Superior temporal gyrus (tissue), 1 donor: ENCODE measurements at regions not wholly inside any gene's neighbourhood (a gene's known extent, or its start where the extent isn't known, plus 50 kb on each side); places are given as distances from the start of the nearest gene placed in this dataset.

ENCODE experiments used
- DNase-seq: peaks from one replicate; pipeline ENCODE4 v3.0.0-alpha.2; 2016; ENCODE audit errors: extremely low spot score

DNA sequence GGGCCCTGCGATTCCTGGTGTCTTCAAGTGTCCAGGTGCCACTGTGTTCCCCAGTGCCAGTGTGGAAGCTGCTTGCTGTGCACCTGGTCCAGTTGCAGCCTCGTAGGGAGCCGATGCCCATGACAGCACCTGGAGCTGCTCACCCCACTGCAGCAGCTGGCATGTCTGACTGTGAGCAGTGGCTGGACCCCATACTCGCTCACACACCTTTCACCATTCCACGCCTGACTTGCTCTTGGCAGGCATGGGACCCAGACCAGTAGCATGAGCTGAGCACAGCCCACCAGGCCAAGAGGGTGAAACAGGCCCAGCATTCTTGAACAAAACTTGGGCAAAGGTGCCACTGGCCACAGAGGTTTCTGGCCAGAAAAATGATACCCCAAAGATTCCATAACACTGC lies 124.5 kb upstream of the THY1 start:
- no peak for DNase-seq

DNA sequence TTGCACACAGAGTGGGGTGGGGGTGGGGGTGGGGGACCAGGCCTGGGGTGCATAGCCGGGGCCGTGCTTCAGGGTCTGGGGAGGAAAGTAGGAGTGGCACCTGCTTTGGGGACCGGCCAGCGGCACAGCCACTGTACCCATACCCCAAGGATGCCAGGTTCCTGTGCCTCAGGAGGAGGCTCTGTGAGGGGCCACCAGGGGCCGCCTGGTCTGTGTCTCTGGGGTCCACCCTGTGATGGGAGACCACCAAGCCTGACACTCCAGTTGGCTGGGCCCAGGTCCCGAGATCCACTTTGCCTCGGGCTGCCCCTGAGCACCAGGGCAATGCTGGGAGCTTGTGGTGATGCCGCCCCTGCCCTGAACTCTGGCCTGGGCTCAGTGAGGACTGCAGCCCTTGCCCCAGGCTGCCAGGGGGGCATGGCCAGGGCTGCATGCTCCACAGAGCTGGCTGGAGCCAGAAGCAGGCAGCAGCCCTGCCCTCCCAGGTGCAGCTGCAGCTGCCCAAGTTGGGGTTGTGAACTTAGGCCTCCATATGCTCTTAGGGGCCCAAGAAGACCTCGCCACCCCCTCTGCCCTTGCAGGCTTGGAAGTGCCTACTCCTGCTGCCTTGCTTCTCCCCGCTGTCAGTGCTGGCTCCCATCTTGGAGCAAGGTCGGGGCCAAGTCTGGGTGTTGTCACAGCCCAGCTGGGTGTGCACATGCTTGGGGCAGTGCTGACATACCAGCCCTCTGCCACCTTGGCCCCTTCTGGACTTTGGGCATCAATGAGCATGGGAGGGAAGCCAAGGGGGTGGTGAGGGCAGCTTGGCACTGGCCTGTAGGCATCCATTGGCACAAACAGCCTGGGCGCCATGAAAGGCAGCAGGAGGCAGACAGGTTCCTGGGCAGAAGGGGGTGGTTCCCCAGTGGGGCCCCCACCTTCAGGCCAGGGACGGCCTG lies 123.3 kb upstream of the THY1 start:
- DNase-seq, result no peak

DNA sequence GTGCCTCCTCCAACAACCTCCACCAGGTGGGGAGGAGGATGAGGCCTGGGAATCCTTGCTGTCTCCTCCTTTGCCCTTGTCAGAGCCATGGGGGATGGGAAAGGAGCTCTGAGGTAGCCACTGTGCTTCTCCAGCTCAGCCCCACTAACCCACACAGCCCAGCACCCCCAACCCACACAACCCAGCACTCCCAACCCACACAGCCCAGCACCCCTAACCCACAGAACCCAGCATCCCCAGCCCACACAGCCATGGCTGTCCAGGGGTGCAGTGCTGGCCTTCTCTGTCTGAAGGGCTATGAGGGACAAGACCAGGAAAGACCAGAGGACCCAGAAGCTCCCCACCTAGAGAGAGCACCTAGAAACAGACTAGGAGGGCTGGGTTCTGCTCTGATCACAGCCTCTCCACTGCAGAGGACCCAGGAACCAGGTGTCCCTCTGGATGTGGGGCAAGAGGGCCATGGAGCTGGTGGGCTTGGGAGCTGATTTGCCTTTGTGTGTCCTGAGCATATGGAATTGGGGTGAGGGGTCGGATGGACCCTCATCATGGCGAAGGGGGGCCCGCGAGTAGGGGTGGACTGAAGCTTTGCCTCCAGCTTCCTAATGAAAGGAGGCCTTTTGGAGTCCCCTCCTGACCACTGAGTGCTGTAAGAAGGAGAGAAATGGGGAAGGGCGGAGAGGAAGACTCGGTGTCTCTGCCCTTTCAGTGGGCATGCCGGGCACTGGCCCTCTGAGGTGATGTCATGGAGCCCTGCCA lies 117.6 kb upstream of the THY1 start:
- no peak for DNase-seq

DNA sequence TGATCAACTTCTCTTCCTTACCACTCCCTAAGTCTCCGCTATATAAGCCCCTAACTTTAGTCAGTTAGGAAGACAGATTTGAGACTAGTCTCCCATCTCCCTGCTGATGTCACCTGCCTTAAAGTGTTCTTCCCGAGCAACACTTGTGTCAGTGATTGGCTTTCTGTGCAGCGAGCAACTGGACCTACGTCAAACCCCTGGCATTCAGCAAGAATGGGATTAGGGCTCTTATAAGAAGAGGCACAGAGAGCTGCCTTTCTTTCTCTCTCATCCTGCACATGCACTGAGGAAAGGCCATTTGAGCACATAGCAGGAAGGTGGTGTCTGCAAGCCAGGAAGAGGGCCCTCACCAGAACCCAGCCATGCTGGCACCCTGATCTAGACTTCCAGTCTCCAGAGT lies 116.6 kb upstream of the THY1 start:
- DNase-seq, result no peak

DNA sequence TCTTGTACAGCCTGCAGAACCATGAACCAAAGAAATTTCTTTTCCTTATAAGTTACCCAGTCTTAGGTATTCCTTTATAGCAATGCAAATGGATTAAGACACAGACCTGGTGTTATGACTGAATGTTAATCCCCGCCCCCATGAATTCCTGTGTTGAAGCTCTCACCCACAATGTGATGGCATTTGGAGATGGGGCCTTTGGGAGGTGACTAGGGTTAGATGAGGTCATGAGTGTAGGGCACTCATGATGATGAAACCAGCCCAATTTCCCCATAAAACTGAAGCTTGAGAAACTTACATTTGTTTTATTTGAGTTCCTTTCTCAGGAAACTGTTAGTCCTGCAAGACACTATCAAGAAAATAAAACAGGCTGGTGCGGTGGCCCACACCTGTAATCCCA lies 115.8 kb upstream of the THY1 start:
- DNase-seq, result no peak

DNA sequence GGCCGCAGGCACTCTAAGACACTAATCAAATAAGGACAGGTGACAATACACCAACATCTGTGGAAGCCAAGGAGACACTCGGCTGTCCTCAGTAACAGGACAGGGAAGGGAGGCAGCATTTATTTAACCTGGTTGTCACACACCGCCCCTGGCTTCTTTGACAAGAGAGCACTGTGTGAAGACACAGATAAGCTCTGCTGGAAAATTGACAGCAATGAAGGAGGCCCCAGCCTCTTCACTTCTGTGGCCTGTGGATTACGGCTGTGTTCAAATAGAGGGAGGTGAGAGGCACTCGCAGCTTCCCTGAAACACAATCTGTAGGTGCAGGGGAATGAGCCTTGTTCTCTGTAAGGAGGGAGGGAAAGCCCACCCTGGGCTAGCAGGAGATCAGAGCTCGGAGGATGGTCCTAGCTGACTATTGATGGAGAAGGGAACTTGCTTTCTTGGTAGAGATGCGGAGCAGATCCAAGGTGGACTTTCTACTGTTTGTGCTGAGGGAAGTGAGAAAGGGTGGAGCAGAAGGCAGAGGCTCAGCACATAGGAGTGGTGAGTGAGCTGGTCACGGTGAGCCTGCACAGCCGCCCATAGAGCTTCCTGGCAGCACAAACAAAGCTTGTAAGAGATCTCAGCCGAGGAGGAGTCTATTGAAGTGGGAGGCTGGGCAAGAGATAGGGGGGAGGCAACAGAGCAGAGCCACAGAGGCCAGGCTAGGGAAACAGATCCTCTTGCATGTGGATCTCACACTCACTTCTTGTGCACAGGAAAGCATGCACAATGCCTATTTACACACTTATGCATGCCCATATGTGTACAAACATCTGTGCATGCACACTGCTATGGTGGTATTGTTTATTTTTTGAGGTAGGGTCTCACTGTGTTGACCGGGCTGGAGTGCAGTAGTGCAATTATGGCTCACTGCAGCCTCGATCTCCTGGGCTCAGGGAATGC lies 114.6 kb upstream of the THY1 start:
- no peak for DNase-seq

DNA sequence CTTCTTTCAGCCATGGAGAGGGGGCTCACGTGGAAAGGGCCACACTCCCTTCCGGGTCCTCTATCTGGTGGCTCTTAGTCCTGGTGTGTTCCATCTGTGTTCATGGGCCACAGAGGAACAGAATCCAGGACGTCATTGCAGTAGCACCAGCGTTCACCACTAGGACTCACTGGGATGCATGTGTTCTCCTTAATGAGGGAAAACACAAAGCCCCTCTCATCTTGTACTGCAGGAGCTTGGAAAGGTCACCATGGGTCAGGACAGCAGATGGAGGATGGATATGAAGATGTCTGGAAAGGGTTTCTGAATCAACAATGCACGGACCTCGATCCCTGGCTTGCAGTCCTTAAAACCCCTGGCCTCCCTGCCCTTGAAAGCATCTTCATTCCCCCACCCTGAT lies 113.8 kb upstream of the THY1 start:
- no peak for DNase-seq

DNA sequence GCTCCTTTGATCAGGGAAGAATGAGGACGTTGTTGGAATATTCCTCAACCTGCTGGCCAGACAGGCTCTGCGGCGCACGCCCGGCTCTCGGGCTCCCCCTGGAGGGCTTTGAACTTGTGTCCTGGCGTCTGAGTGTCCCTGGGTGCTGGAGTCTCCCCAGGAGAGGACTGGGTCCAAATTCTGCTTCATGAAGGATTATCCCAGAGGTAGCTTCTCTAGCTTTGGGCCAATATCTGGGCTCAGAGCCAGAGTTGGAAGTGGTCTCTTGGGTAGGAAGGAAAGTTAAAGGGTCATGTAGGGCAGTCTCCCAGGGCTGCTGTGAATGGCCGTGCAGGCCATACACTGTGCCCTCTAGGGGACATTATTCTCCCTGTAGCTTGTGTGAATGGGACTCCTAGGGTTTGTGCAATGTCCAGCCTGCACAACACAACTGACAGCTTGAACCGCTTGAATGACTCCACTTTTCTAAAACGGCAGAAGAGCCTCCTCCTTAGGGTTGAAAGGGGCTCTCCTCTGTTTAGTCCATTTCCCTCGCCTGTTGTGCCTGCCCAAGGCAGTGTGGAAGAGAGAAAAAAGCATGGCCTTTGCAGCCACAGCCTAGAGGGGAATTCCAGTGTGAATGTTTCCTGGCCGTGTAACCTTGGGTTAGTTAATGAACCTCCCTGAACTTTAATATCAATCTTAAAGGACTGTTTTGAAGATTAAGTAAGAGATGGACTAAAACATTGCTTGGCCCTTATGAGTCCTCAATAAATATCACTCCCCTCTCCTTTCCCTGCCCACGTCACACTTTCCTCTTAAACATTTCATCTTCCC lies 111.2 kb upstream of the THY1 start:
- DNase-seq, result peak; percentile 91

DNA sequence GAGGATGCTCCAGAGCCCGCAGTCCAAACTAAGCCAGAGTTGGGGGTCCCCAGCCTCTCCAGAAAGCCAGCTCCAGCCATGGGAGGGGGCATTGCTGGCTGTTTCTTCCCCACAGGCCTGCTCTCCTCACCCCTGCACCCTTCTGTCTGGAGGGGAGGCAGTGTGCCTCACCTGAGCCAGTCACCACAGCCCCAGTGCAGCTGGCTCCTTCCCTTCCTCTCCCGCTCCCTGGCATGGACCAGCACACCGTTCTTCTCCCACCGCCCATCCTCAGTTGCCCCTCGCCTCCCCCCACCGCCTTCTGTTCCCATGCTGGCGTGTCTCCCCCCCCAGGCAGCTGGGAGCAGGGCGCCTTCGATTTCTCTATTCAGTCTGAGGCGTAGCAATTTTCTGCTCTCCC lies 110.5 kb upstream of the THY1 start:
- no peak for DNase-seq

DNA sequence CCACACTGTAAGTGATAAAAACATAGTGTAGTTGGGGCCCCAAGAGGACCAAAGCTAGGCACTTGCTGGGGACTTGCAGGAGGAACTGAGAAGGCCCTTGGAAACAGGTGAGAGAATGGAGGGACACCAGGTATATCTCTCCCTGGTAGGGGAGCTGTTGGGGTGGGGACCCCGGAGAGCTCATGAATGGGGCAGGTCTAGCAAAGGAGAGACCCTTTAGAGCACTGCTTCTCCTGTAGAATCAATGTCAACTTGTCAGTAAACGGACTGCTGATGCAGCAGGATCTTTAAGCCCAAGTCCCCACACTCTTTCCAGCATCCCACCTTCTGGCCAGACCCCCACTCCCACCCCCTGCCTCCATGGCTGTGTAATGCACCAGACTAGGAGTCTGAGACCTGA lies 109.6 kb upstream of the THY1 start:
- no peak for DNase-seq

DNA sequence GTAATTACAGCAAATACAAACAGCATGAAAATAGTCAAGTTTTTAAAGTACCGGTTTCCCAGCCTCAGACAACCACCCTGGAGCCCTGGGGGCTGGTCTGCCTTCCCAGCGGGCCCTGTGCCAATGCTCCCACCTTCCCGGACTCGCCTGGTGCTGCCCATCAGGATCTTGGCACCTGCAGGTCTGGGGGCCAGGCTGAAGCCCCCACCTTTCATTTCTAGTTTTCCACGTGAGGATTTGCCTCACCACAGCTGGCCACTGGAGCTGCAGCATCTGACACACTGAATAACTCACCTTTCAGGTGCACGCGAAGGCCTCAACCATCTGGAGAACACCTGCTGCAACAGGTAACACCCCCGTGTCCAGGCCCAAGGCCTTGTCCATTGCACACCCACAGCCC lies 108.7 kb upstream of the THY1 start:
- no peak for DNase-seq

DNA sequence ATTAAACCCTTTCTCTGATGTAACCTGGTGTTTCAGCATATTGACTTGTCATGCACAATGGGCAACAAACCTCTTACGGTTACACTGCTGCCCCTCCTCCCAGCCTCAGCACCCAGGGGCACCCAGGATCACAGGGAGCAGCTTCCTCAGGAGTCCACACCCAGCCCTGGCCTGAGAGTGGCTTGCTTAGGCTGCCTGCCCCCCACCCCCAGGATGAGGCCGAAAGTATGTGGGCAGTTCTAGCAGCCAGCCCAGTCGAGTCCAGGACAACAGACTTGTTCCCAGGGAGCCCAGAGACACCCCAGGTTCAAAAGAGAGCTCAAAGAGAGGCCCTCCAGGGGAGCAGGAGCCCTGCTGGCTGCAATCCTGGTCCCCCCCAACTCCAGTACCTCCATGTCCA lies 108.1 kb upstream of the THY1 start:
- DNase-seq, result no peak

DNA sequence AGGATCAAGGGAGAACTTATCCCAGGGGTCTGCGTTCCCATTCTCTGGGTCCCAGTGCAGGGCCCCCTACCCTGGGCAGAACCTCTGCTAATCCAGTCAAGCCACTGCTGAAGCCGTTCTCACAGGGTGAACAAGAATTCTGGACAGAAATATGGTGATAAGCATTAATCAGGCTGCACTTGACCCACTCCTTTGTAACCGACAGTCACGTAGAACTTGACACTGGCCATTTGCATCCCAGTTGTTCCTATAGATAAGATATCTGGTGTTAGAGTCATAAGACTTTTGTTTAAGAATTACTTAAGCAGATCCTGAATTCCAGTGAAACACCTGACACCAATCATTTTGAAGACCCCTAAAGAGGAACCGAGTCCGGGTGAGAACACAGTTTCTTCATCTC lies 107.5 kb upstream of the THY1 start:
- DNase-seq, result no peak

DNA sequence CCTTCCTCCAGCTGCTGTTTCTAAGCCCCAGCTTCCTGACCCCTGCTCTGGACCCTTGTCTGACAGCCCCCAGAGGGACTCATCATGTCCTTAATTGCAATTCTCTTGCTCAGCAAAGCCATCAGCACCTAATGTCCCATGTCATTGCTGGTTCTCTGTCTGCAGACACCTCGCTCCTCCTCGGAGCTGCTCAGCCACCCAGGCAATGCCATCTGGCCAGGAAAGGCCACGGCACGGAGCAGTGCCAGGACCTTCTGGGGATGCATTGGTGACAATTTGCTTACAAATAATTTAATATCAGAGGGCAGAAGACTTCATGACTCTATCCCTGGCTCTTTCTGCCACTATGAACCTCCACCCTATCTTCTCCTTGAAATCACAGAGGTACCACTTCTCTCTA lies 107.0 kb upstream of the THY1 start:
- DNase-seq, result no peak

DNA sequence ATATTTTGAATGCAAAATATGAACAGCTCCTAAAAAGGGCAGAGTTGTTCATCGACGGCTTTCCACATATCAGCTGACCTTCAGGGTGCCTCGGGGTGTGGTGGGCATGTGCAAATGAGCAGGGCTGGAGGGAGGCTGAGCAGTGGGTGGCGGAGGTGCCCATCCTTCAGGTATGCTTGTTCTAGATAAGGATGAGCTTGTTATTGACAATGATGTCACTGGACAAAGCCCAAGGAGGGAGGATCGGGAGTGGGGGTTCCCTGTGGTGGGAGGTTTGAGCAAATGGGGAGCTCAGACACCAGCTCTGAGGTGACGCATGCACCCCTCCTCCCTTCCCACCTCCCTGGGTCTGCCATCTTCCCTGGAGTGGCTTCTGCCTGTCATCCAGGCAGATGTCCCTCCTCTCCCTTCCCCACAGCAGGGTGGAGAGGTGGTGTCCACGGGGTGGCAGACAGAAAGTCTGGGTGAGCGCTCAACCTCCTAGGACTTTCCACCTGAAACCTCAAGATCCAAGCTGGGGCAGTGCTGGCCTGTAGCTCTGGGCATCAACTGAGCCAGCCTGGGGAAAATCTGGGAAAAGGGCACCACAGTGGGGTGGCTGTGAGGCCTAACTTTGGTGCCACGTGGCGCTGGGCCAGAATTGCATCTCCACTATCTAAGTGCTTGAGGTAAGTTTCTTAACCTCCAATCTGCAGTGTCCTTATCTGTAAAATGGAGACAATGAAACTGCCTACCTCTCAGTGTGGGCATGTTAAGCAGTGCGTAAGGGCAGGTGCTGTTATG lies 106.3 kb upstream of the THY1 start:
- no peak for DNase-seq

DNA sequence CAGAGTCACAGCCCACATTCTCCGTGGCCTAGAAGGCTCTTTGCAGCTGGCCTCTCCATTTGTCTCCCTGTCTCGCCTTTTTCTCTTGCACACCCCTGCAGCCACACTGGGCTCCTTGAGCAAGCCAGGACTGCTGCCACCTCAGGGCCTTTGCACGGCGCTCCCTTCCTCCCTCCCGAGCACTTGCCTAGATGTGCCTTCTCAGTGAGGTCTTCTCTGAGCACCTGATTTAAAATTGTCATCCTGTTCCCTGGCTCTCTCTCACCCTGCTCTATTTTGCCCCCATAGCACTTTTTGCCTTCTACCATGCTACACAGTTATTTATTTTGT lies 102.9 kb upstream of the THY1 start:
- no peak for DNase-seq

DNA sequence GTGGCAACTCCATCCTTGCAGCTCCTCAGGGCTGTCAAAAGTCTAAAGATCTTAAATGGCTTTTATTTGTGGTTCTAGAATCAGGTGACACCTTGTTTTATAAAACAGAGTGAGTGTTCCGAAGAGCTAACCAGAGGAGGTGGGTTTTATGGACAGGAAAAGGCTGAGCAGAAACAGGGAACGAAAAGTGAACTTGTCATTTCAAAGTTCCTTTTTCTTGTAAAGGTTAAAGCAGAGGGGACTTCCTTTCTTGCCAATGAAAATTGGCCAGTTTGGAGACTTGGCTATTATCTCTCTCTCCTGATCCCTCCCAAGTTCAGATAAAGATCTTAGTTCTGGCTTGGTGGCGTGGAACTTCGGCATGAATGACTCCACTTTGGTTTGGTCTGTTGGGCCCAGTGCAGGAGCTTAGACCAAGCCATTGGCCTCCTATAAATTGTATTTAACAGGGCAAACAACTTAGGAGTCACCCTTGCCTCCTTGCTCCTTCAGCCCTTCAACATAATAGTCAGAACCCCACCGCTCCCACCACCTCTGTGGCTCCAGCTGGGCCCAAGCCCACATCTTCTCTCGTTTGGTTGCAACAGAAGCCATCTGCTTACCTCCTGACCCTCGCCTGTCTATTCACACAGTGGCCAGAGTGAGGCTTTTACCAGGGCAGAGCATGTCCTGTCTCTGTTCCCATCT lies 102.4 kb upstream of the THY1 start:
- DNase-seq, result no peak

DNA sequence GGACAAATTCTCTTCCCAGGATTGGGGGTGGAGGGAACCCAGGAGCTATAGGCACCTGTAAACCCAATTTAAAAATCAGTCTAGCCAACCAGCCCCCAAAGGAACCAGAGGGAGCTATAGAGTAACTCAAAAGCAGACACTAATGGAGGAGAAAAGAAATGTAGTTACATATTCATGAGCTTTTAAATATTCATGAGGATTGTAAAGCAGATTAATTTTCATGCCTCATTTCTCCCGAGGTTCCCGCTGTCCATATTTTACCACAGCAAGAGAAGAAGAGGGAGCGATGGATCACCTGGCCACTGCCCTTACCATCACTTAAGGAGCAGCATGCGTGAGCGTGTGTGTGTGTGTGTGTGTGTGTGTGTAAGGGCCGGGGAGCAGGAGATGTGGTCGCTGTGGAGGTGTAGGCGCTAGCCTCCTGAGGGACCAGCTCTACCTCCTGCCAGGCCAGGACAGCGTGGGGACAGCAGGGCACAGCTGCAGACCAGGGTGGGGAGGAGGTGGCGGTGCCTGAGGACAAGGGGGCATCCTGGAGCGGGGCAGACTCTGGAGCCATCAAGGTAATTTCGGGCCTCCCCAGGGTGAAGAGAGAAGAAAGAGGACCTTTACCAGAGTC lies 100.7 kb upstream of the THY1 start:
- DNase-seq, result no peak

DNA sequence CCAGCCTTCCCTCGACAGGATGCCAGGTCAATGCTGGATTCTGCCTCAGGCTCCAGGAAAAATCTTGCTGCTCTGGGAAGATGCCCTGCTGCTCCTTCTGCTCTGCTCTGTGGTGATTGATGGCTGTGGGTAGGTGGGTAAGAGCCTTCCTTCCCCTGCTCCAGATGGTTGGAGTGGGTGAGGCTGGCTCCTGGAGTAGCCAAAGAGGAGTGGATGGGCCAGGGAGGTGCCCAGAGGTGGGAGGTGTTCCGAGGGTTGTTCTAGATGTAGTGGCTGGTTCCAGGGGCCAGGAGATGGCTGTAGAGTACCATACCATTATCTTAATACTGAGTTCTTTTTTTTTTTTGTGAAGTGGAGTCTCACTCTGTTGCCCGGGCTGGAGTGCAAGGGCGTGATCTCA lies 99.6 kb upstream of the THY1 start:
- DNase-seq, result no peak

DNA sequence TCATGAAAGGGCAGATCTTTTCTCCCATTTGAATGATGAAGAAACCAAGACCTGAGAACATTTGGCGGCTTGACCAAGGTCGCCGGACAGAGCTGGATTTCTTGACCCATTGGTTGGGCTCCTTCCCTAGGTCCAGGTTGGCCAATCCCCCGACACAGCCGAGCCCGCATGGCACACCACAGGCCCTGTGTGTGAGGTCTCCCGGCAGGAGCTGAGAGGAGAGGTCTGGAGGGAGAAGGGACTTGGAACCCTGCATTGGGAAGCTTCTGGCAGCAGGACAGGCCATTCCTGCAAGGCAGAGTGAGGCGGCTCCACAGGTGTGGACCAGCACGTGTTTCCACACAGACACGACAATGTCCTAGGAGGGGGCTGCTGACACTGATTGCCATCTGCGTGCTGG lies 98.6 kb upstream of the THY1 start:
- DNase-seq, result no peak
